Activated CD4-positive, alpha-beta T cell treated with anti-CD3 and anti-CD28 coated beads, Interleukin-2, amount 10 ng/mL, durations not matched to agents 7 days and 5 days (primary cell): ENCODE measurements at regions not wholly inside any gene's neighbourhood (a gene's known extent, or its start where the extent isn't known, plus 50 kb on each side); places are given as distances from the start of the nearest gene placed in this dataset.

ENCODE experiments used
- CTCF ChIA-PET: fragments of 350-600 bp; sonication (Branson Sonifier 250); formaldehyde crosslinking; loops from one replicate; lab custom pipeline; 2021; ENCODE audit warnings: antibody characterized with exemption; lab: Charles Lee
- POLR2A ChIA-PET: fragments of 350-600 bp; sonication (Branson Sonifier 250); formaldehyde crosslinking; loops from one replicate; lab custom pipeline; 2021; ENCODE audit warnings: antibody characterized with exemption; lab: Charles Lee
- DNase-seq: peaks from one replicate; pipeline ENCODE4 v3.0.0-alpha.2; 2020
- H3K27ac Mint-ChIP-seq: one replicate; pipeline ENCODE4 v1.8.0; 2021; ENCODE audit warnings: mild to moderate bottlenecking, moderate library complexity, mixed read lengths
- H3K27me3 Mint-ChIP-seq: one replicate; pipeline ENCODE4 v1.8.0; 2021; ENCODE audit warnings: mixed read lengths
- H3K36me3 Mint-ChIP-seq: one replicate; pipeline ENCODE4 v1.8.0; 2021; ENCODE audit warnings: low read depth, mixed read lengths
- H3K4me1 Mint-ChIP-seq: one replicate; pipeline ENCODE4 v1.8.0; 2021; ENCODE audit warnings: mixed read lengths
- H3K4me3 Mint-ChIP-seq: one replicate; pipeline ENCODE4 v1.8.0; 2021; ENCODE audit warnings: mild to moderate bottlenecking, moderate library complexity, mixed read lengths
- H3K9me3 Mint-ChIP-seq: one replicate; pipeline ENCODE4 v1.8.0; 2021; ENCODE audit warnings: mixed read lengths

DNA sequence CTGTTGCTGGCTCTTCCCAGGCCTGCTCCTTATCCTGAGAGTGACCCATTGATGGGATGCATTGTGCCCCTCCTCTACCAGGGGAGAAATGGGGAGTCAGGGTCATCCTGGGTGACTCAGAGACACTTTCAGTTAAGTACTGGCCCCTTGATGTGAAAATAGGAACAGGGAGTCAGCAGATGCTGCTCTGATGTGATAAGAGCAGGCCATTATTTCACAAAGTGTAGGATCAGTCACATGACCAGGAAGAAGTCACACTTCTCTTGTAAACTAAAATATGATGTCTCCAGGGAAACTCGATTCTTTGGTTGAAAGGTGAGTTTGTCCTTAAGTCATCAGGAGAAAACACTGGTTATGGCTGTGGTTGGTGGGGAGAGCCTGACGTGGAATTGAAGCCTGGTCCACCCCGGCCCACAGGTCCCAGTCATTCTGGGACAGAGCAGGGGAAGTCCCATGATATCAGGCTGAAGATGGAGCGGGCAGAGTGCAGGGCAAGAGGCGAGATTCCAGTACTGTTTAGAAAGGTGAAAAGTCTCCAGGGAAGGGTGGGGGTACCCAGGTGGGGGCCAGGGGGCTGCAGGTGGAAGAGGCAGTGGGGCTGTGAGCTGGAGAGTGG lies 88.6 kb upstream of the NLRP1 start:
- no peak overlapping the region for H3K27ac Mint-ChIP-seq
- CTCF ChIA-PET: no interaction called here
- no peaks in the 10 kb centered on the region for H3K4me1 Mint-ChIP-seq
- H3K27me3 Mint-ChIP-seq: peaks cover 14% of the 10 kb centered on the region
- POLR2A ChIA-PET: no interaction called here
- no peak overlapping the region for H3K4me3 Mint-ChIP-seq
- H3K9me3 Mint-ChIP-seq: no peaks in the 10 kb centered on the region
- no peak for DNase-seq
- no peaks in the 10 kb centered on the region for H3K36me3 Mint-ChIP-seq

DNA sequence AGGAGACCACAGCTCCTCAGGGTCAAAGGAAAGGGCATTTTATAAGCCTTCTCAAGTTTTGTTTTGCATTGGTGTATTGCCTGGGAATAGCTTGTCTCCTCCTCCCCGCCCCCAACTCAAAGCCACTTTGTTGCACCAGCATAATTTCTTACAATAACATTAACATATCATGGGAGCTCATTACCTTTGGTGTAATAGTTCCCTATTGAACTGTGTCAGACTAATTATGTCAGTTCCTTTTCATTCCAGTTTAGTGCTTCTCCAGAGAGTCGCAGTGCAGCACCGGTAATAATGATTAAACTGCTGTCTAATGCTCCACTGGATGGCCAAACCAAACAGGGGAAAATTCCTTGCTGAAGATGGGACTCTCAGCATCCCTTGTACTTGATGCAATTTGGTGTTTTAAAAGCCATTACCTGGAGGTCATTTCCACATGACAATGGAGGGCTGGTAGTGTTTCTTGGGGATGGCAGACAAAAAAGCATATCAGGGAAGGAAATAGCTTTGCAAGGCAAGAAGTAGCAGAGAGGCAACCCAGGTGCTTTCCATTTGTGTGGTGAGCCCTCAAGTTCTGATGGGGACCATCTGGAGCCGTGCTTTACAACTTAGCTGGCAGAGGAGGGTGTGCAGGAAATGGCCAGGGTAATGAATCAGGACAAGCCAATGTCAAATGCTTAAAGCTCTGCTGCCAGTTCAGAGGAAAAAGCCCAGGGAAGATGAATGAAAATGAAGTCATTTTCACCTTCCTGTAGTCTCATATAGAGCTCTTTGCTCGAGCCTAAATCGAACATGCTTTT lies 91.5 kb upstream of the NLRP1 start:
- H3K4me3 Mint-ChIP-seq: no peak overlapping the region
- DNase-seq: no peak
- no peaks in the 10 kb centered on the region for H3K36me3 Mint-ChIP-seq
- no peak overlapping the region for H3K27ac Mint-ChIP-seq
- no peaks in the 10 kb centered on the region for H3K4me1 Mint-ChIP-seq
- no peaks in the 10 kb centered on the region for H3K9me3 Mint-ChIP-seq
- peaks cover 11% of the 10 kb centered on the region for H3K27me3 Mint-ChIP-seq
- CTCF ChIA-PET: interaction anchor here (0.8 kb wide), 1 partner anchor 83 kb away, joined by 3 read pairs; no protein-coding TSS in a partner anchor
- POLR2A ChIA-PET: no interaction called here

DNA sequence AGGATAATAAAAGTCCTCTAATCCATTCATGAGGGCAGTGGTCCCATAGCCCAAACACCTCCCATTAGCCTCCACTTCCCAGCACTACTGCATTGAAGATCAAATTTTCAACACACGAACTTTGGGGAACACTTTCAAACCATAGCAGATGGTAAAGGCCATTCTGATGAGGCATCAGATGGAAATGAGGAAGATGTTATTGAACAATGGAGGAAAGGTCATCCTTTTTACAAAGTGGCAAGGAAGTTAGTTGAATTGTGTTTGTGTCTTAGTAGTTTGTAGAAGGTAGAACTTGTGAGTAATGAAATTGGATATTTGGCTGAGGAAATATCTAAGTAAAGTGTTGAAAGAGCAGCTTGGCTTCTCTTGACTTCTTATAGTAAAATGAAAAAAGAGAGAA lies 93.3 kb upstream of the NLRP1 start:
- ChIA-PET CTCF (no interaction called here), POLR2A (no interaction called here)
- DNase-seq: no peak
- peaks cover 11% of the 10 kb centered on the region for H3K27me3 Mint-ChIP-seq
- no peak overlapping the region for H3K4me3 Mint-ChIP-seq
- no peaks in the 10 kb centered on the region for H3K36me3 Mint-ChIP-seq
- no peaks in the 10 kb centered on the region for H3K9me3 Mint-ChIP-seq
- H3K27ac Mint-ChIP-seq: no peak overlapping the region
- H3K4me1 Mint-ChIP-seq: no peaks in the 10 kb centered on the region

DNA sequence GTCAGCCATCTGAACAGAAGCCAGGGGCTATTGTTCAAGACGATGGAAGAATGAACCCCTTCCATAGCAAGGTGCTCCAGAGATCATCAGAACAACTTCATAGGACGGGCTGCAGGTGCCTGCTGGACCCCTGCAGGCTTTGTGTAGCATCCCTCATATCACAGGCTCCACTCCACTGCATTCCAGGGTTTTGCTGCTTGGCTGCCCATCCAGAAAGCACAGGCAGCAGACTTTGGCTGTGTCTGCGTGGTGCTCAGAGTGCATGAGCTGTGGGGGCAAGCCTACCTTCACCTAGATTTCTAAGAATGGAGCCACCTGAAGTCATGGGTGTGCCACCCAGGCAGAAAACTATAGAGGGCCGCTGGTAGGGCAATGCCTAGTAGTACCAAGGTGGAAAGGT lies 93.9 kb upstream of the NLRP1 start:
- H3K36me3 Mint-ChIP-seq: no peaks in the 10 kb centered on the region
- POLR2A ChIA-PET: no interaction called here
- CTCF ChIA-PET: no interaction called here
- no peak overlapping the region for H3K27ac Mint-ChIP-seq
- H3K4me3 Mint-ChIP-seq: no peak overlapping the region
- no peaks in the 10 kb centered on the region for H3K4me1 Mint-ChIP-seq
- peaks cover 11% of the 10 kb centered on the region for H3K27me3 Mint-ChIP-seq
- DNase-seq: no peak
- no peaks in the 10 kb centered on the region for H3K9me3 Mint-ChIP-seq

DNA sequence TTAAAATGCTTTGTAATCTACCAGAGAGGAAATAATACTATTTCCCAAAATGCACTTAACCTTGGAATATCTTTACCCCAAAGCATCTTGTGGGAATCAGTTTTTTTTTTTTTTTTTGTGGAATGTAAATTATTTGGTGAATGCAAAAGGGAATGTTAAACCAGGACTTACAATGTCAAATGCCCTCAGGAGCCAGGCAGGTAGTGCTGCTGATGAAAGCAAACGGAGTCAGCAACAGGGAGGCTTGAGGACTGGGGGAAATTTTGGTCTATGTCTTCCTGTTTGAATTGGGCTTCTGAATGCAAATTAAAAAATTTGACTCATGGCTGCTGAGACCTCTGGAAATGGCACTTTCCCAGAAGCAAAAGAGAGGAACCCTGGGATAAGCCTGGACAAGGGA lies 96.5 kb upstream of the NLRP1 start:
- H3K27ac Mint-ChIP-seq: no peak overlapping the region
- H3K9me3 Mint-ChIP-seq: no peaks in the 10 kb centered on the region
- H3K36me3 Mint-ChIP-seq: no peaks in the 10 kb centered on the region
- ChIA-PET CTCF (no interaction called here), POLR2A (no interaction called here)
- DNase-seq: no peak
- H3K4me3 Mint-ChIP-seq: no peak overlapping the region
- peaks cover 8% of the 10 kb centered on the region for H3K27me3 Mint-ChIP-seq
- no peaks in the 10 kb centered on the region for H3K4me1 Mint-ChIP-seq

DNA sequence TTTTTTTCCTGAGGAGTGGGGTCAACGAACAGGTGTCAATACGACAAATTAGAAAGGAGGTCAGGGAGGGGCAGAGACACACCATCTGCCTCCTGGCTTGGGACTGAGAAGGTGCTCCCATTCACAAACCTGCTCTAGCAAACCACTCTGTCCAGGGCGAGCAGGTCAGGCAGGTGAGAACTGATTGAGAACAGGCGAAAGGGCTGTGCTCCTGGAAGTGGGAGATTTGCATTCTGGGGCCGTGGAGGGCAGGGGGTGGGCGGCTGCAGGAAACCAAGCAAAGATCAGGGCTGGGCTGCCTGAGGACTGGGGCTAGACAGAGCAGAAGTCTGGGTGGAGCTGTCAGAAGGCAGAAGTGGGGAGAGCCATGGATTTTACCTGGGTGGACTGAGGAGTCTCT lies 98.9 kb upstream of the NLRP1 start:
- H3K9me3 Mint-ChIP-seq: no peaks in the 10 kb centered on the region
- H3K4me1 Mint-ChIP-seq: no peaks in the 10 kb centered on the region
- CTCF ChIA-PET: interaction anchor here (0.7 kb wide), 2 partner anchors 49 to 92 kb away, joined by 3 to 4 read pairs; no protein-coding TSS in a partner anchor
- H3K4me3 Mint-ChIP-seq: no peak overlapping the region
- H3K27ac Mint-ChIP-seq: no peak overlapping the region
- H3K36me3 Mint-ChIP-seq: no peaks in the 10 kb centered on the region
- POLR2A ChIA-PET: no interaction called here
- no peak for DNase-seq
- H3K27me3 Mint-ChIP-seq: peaks cover 3% of the 10 kb centered on the region

DNA sequence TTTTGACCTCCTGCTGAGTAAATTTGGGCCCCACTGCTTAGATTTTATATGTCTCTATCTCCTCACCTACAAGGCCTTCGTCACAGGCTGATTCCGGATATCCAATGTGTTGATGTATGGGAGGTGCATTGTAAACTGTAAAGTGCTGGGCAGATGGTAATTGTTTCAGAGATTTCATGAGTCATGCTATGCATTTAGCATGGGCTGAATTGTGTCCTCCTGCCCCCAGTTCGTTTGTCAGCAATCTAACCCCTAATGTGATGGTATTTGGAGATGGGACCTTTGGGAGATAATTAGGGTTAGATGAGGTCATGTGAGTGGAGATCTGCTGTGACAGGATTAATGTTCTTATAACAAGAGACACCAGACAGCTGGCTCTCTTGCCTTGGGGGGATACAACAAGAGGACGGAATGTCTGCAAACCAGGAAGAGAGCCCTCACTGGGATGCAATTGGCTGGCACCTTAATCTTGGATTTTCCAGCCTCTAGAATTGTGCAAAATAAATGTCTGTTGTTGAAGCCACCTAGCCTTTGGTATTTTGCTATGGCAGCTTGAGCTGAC lies 101.8 kb upstream of the NLRP1 start:
- POLR2A ChIA-PET: no interaction called here
- no peaks in the 10 kb centered on the region for H3K4me1 Mint-ChIP-seq
- H3K4me3 Mint-ChIP-seq: no peak overlapping the region
- CTCF ChIA-PET: no interaction called here
- no peak overlapping the region for H3K27ac Mint-ChIP-seq
- H3K27me3 Mint-ChIP-seq: no peaks in the 10 kb centered on the region
- H3K9me3 Mint-ChIP-seq: no peaks in the 10 kb centered on the region
- no peak for DNase-seq
- H3K36me3 Mint-ChIP-seq: no peaks in the 10 kb centered on the region

DNA sequence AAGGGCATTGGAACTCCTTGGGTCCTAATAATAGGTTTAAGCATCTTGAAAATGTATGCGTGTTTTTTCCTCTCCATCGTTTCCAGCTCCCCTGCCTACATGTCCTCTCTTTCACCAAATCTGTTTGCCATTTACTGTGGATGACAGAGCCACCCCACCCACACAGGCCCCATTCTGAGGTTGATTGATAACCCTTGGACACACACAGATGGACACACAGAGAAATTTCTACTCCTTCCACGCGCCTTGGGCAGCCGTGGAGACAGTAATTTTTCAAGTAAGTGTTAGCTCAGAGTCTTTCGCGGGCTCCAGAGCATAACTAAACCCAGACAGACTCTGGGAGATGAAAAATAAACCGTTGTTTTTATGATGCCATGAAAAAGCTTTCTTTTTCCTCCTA lies 103.3 kb upstream of the NLRP1 start:
- Mint-ChIP-seq H3K4me1 (no peaks in the 10 kb centered on the region), H3K9me3 (no peaks in the 10 kb centered on the region), H3K27me3 (no peaks in the 10 kb centered on the region), H3K4me3 (no peak overlapping the region), H3K27ac (no peak overlapping the region), H3K36me3 (no peaks in the 10 kb centered on the region)
- ChIA-PET POLR2A (no interaction called here), CTCF (no interaction called here)
- no peak for DNase-seq

DNA sequence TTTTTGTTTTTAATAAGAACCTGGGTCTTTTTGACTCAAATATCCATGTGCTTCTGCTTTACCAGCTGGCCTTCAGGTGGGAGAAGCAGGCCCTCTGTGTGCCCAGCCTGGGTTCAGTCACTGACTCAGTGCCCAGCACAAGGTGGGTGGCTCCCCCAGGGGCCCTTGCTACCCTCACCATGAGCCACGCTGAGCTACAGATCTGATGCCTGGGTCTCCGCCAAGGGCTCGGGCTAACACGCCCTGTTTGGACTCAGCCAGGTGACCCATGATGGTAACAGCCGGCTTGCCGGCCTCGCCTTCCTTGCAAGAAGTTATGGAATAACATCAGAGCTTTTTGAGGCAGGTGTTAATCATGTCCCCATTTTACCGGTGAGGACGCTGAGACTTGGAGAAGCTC lies 109.5 kb upstream of the NLRP1 start:
- CTCF ChIA-PET: no interaction called here
- Mint-ChIP-seq H3K4me1 (no peaks in the 10 kb centered on the region), H3K27me3 (peaks cover 2% of the 10 kb centered on the region), H3K36me3 (no peaks in the 10 kb centered on the region), H3K27ac (no peak overlapping the region), H3K4me3 (no peak overlapping the region), H3K9me3 (no peaks in the 10 kb centered on the region)
- no peak for DNase-seq
- POLR2A ChIA-PET: no interaction called here

DNA sequence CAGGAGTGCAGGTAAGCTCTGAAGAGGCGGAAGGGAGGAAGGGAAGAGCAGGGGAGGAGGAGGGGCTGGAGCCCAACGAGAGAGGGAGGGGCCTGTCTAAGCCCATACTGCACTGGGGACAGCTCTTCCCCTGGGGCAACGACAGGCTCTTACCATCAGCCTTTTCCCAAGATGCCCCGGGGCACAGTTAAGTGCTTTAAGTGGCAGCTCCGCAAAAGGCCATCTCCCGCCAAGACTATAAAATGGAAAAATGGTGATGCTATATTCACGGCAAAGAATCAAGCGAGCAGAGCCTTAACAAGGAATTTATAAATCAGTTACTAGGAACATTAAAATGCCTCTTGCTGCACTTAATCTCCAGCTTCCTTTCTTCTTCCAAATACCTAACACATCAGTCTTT lies 110.2 kb upstream of the NLRP1 start:
- H3K36me3 Mint-ChIP-seq: no peaks in the 10 kb centered on the region
- H3K4me1 Mint-ChIP-seq: no peaks in the 10 kb centered on the region
- no peak for DNase-seq
- no peaks in the 10 kb centered on the region for H3K9me3 Mint-ChIP-seq
- H3K27ac Mint-ChIP-seq: no peak overlapping the region
- peaks cover 7% of the 10 kb centered on the region for H3K27me3 Mint-ChIP-seq
- ChIA-PET POLR2A (no interaction called here), CTCF (no interaction called here)
- H3K4me3 Mint-ChIP-seq: no peak overlapping the region

DNA sequence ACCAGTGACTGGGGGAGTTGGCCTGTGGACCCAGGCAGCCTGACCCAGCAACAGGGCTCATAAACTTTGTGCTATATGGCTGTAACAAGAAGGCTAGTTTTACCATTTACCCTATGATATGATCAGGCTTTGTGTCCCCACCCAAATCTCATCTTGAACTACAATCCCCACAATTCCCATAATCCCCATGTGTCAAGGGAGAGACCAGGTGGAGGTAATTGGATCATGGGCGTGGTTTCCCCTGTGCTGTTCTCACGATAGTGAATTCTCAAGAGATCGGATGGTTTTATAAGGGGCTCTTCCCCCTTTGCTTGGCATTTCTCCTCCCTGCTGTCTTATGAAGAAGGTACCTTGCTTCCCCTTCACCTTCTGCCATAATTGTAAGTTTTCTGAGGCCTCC lies 111.2 kb upstream of the NLRP1 start:
- Mint-ChIP-seq H3K27me3 (peaks cover 7% of the 10 kb centered on the region), H3K36me3 (no peaks in the 10 kb centered on the region), H3K4me3 (no peak overlapping the region), H3K4me1 (no peaks in the 10 kb centered on the region), H3K9me3 (no peaks in the 10 kb centered on the region), H3K27ac (no peak overlapping the region)
- ChIA-PET POLR2A (no interaction called here), CTCF (no interaction called here)
- no peak for DNase-seq

DNA sequence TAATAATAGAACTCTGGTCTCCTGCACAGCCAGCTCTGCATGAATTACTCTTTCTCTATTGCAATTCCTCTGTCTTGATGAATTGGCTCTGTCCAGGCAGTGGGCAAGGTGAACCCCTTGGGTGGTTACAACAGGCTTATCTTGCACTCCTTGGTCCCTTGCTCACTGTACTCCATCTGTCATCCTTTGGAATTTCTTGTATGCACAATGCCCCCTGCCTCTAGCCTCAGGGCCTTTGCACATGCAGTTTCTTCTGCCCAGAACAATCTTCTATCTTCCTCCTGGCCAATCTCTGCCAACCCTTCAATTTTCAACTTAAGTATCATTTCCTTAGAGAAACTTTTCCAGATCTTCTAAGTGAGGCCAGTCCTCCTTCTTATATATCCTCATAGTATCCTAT lies 114.7 kb upstream of the NLRP1 start:
- Mint-ChIP-seq H3K4me3 (no peak overlapping the region), H3K27me3 (peaks cover 10% of the 10 kb centered on the region), H3K4me1 (no peaks in the 10 kb centered on the region), H3K36me3 (no peaks in the 10 kb centered on the region), H3K9me3 (no peaks in the 10 kb centered on the region), H3K27ac (no peak overlapping the region)
- CTCF ChIA-PET: interaction anchor here (0.6 kb wide), 1 partner anchor 289 kb away, joined by 7 read pairs; no protein-coding TSS in a partner anchor
- POLR2A ChIA-PET: no interaction called here
- DNase-seq: no peak

DNA sequence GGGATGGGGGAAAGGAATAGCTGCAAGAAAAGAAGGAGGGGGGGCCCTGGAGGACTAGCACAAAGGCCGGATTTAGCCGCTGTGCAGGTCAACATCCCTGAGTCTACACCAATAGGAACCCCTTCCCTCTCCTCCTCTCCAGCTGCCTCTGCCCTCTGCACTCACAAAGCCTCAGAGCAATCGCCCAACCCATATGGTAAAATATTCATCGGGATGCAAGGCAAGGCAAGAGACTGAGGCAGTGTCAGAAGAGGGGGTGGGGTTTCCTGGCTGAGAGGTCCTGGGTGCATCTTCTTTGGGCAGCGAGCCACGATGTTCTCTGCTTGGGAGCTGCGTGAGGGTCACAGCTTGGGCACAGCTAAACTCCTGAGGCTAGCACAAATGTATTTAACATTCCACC lies 115.5 kb upstream of the NLRP1 start:
- POLR2A ChIA-PET: no interaction called here
- Mint-ChIP-seq H3K36me3 (no peaks in the 10 kb centered on the region), H3K4me3 (no peak overlapping the region), H3K4me1 (no peaks in the 10 kb centered on the region), H3K27ac (no peak overlapping the region), H3K9me3 (no peaks in the 10 kb centered on the region), H3K27me3 (peaks cover 10% of the 10 kb centered on the region)
- CTCF ChIA-PET: interaction anchor here (0.6 kb wide), 1 partner anchor 288 kb away, joined by 7 read pairs; no protein-coding TSS in a partner anchor
- no peak for DNase-seq
